OCI-LY3 (cell line): ENCODE measurements at regions not wholly inside any gene's neighbourhood (a gene's known extent, or its start where the extent isn't known, plus 50 kb on each side); places are given as distances from the start of the nearest gene placed in this dataset.

Experiments used
- CTCF ChIP-seq: fragments of 200-600, 300-600 bp; sonication (generic); IDR thresholded peaks from 2 replicates; pipeline ENCODE4 v1.5.1; 2014; ENCODE audit warnings: antibody characterized with exemption, low read length, low read depth
- EZH2phosphoT487 ChIP-seq: fragments of 200-600 bp; shearing (Covaris generic); IDR thresholded peaks from 2 replicates; pipeline ENCODE4 v1.6.1; 2018; ENCODE audit warnings: antibody characterized with exemption, mixed run types, low read depth

DNA sequence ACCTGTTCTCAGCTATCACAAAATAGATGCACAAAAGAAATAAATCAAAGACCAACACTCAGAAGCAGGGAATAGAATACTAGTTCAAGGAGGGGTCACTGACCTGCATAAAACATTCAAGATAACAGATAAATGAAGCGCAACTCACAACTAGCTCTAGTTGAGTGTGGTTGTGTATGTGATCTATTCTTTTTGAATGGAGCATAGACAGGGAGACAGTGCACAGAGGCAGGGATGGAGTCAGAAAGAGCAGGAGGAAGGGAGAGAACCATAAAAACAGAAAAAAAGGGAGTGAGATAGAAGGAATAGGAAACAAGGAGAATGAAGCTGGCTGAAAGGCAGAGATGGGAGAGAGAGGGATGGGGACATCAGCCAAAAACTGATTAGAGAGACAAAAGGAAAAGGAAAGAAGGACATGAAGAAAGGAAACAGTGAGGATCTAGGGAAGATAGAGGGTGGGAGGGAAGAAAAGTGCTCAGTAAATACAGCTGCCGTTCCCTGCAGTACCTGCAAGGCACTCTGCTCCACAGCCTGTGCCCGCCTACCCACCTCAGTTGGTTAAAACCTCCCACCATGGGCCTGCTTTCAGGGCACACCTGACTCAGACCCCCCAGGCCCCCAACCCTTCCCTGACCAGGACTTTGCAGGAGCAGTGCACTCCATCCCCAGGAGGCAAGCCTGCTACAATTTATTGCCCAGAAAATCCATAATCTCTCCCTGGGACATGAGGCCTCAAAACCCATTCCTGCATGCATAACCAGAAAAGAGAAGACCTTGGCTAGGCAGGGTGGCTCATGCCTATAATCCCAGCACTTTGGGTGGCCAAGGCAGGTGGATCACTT, 385.2 kb upstream of the POU3F1 start:
- no peak for TF ChIP-seq CTCF
- no peak for TF ChIP-seq EZH2phosphoT487
